Activated T-helper 1 cell treated with anti-CD3 and anti-CD28 coated beads, Interleukin-2, amount 50 U/mL, for 16 hours (primary cell): ENCODE measurements at regions not wholly inside any gene's neighbourhood (a gene's known extent, or its start where the extent isn't known, plus 50 kb on each side); places are given as distances from the start of the nearest gene placed in this dataset.
A peak's percentile ranks its signal among the peaks of the same experiment; 100 is the strongest.
"Not testable (repeated sequence)": the region's sequence is repeated elsewhere in the genome, so short reads cannot be mapped to it uniquely, and the experiment has no call there.

Experiments used
- DNase-seq, 2 donors: peaks; one replicate each; pipeline ENCODE4 v3.0.0-alpha.2; 2020; ENCODE audit warnings: low read depth in 1 of 2, low spot score in 1 of 2

GRCh38 chr15:84409357-84409756 lies 173.8 kb downstream of the GOLGA6L4 start:
- not testable (repeated sequence) for DNase-seq

GRCh38 chr15:84421513-84422181 lies 179.2 kb upstream of the ZSCAN2 start:
- not testable (repeated sequence) for DNase-seq

- not testable (repeated sequence) for DNase-seq
Observed at GRCh38 chr15:84425327-84425726, 175.5 kb upstream of the ZSCAN2 start.

- DNase-seq, result not testable (repeated sequence)
Observed at GRCh38 chr15:84473305-84473877, 127.4 kb upstream of the ZSCAN2 start.

- DNase-seq, result not testable (repeated sequence)
Observed at GRCh38 chr15:84476364-84477033, 124.3 kb upstream of the ZSCAN2 start.

GRCh38 chr15:84477550-84477949 lies 123.3 kb upstream of the ZSCAN2 start:
- not testable (repeated sequence) for DNase-seq

GRCh38 chr15:84480174-84480681 lies 120.6 kb upstream of the ZSCAN2 start:
- not testable (repeated sequence) for DNase-seq

- DNase-seq, result not testable (repeated sequence)
Observed at GRCh38 chr15:84483859-84484258, 117.0 kb upstream of the ZSCAN2 start.

GRCh38 chr15:84500165-84500889 lies 100.5 kb upstream of the ZSCAN2 start:
- peak in 1 of 2 donors; percentile 25 for DNase-seq

- not testable (repeated sequence) for DNase-seq
Observed at GRCh38 chr15:84503101-84503500, 97.7 kb upstream of the ZSCAN2 start.

- DNase-seq, result not testable (repeated sequence)
Observed at GRCh38 chr15:84505552-84505951, 95.3 kb upstream of the ZSCAN2 start.

- not testable (repeated sequence) for DNase-seq
Observed at GRCh38 chr15:84512324-84512723, 88.5 kb upstream of the ZSCAN2 start.

- not testable (repeated sequence) for DNase-seq
Observed at GRCh38 chr15:84516773-84517172, 84.0 kb upstream of the ZSCAN2 start.

- DNase-seq, result not testable (repeated sequence)
Observed at GRCh38 chr15:84525491-84526344, 75.1 kb upstream of the ZSCAN2 start.

- not testable (repeated sequence) for DNase-seq
Observed at GRCh38 chr15:84530751-84531150, 70.1 kb upstream of the ZSCAN2 start.

GRCh38 chr15:84531223-84531622 lies 69.6 kb upstream of the ZSCAN2 start:
- not testable (repeated sequence) for DNase-seq

GRCh38 chr15:84531709-84532367 lies 69.0 kb upstream of the ZSCAN2 start:
- DNase-seq, result not testable (repeated sequence)

GRCh38 chr15:84533705-84534104 lies 67.1 kb upstream of the ZSCAN2 start:
- DNase-seq, result not testable (repeated sequence)

GRCh38 chr15:84534561-84535235 lies 66.1 kb upstream of the ZSCAN2 start:
- not testable (repeated sequence) for DNase-seq
